Erythroblast (primary cell): ENCODE measurements at regions not wholly inside any gene's neighbourhood (a gene's known extent, or its start where the extent isn't known, plus 50 kb on each side); places are given as distances from the start of the nearest gene placed in this dataset.

Source experiments
- DNase-seq, 2 experiments: peaks; one replicate each; lab custom pipeline; 2025; lab: John Stamatoyannopoulos, UW
- GATA1 ChIP-seq: IDR thresholded peaks from 2 replicates; pipeline ENCODE4 v1.6.1; 2011; ENCODE audit warnings: low read depth, mild to moderate bottlenecking, control low read depth, low read length, moderate library complexity
- POLR2A ChIP-seq: IDR thresholded peaks from 2 replicates; pipeline ENCODE4 v1.6.1; 2011; ENCODE audit warnings: mild to moderate bottlenecking, low read length

DNA sequence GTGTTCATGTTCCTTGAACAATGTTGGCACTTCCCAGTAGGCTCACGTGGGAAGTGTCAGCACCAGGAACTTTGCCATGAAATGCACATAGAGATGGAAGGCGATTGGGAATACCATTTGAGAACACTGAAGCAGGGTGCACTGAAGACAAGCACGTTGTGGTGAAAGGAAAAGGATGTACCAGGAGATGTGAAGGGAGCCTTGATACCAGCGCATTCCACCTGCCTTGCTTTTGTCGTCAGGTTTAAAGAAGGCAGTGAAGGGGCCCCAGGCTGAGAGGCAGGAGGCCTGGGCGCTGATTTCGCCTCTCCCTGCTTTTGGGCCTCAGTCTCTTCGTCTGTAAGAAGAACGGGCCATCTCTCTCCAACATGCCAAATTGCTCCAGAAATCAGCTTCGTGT lies 194.5 kb upstream of the HES1 start:
- TF ChIP-seq POLR2A = no peak
- TF ChIP-seq GATA1 = no peak
- DNase-seq = no peak

DNA sequence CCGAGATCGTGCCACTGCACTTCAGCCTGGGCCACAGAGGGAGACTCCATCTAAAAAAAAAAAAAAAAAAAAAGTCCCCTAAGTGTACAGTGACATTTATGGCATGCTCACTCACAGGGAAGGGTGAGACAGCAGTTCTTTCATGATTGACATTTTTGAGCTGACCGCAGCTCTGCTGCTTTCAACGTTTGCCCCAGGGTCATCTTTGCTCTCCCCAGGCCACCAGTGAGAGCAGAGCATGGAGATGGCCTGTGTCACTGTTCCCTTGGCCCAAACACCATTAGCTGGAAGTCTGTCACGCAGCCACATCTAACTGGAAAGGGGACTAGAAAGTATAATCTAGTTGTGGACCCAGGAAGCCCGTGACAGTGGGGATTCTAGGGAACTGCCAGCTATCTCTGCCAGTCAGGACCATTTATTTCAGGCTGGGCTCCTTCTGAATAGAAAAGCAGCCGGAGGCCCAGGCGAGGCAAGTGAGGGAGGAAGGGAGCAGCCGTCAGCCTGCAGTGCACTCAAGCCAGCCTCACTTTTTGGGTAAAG lies 193.4 kb upstream of the HES1 start:
- no peak for TF ChIP-seq GATA1
- TF ChIP-seq POLR2A = no peak
- DNase-seq = no peak

DNA sequence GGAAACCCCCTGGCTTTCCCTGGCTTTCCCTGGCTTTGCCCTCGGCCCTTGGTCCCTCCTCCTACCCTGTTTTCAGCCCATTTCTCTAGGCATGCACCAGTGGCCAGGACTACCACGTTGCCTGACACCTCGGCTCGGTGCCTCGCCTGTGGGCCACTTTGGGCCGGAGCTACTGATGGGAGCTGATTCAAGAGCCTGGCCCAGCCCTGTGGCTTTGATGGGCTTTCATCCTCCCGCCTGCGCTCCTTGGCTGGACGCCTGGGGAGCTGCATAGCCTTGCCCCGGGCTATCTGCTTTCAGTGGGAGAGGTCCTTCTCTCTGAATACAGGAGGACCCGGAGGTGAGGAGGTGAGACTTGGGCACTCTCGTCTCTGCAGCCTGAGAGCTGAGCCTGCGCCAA lies 192.7 kb upstream of the HES1 start:
- DNase-seq = no peak
- TF ChIP-seq POLR2A (no peak), GATA1 (no peak)

DNA sequence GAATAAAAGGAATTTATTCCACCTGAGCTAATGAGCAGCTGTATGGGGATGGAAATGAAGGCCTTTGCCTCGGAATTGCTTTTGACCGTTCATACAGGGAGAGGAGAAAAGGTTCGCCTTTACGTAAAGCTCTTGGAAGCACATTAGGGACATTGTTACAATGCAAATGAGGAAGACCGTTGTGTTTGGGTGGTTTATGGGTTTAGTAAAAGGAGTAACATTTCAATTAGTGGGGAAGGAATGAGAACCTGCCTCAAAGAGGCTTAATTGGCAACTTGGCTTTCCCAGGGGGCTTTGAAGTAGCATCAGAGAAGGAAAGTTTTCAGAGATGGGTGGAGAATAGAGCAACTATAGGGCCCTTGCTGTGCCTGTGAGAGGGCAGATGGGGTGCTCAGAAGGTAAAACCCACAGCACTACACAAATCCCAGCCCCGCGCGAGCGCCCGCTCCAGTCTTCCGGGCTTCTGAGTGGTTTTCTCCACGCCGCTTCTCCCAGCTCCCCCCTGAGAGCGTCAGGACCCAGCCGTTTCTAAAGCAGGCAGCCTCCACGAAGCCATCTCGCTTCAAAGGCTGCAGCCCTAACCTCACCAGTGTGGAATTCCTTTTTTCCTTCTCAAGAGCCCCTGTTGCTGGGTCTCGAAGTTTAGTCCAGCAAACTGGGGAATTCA lies 192.0 kb upstream of the HES1 start:
- DNase-seq = no peak
- no peak for TF ChIP-seq GATA1

DNA sequence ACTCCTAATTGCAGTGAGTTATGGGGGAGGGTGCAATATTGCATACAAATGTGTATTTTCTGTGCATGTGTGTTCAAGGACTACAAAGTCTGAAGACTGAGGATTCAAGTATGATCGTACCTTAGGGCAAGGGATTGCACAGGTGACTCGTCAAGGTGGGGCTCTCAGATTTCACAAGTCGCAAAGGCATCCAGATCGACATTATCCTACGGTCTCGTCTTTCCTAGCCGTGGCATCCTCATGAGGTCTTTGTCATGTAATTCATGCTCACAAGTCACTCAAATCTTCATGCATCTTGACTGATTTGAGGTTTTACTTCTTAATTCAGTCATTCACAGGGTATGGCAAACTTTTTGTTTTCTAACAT lies 191.4 kb upstream of the HES1 start:
- no peak for TF ChIP-seq GATA1
- no peak for TF ChIP-seq POLR2A
- DNase-seq = no peak

DNA sequence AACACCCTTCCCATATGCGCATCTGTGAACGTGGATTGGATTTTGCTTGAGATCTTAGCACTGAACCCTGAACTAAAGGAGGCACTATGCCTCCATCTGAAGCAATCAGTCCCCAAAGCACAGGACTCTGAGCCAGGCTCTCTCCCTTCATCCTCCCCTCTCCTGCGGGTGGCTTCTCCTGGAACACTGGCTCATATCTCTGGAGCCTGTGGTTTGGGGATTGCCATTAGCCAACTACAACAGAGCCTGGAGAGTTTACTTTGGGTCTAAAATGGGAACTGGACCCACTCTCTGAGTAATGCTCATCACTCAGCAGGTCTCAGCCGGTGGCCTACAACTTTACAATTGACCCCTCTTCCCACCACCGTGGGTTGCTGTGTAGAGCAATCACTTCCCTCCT lies 190.8 kb upstream of the HES1 start:
- no peak for TF ChIP-seq POLR2A
- TF ChIP-seq GATA1 = no peak
- no peak for DNase-seq

DNA sequence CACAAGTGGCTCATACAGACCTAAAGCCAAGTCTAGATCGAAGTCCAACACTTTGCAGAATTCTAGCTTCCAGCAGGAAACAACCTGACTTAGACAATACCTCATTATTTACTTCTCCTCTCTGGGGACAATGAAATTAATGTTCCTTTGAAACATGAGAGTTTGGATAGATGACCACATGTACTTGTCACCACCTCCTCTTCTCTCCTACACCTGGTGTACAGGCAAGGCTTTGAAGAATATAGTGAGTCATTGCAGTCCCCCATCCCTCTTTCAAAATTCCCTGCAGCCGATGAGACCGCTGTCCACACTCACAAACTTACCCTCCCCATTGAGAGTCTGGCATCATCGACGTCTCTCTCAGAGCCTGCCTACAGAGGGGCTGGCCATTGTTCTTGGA lies 189.0 kb upstream of the HES1 start:
- no peak for TF ChIP-seq GATA1
- no peak for TF ChIP-seq POLR2A

DNA sequence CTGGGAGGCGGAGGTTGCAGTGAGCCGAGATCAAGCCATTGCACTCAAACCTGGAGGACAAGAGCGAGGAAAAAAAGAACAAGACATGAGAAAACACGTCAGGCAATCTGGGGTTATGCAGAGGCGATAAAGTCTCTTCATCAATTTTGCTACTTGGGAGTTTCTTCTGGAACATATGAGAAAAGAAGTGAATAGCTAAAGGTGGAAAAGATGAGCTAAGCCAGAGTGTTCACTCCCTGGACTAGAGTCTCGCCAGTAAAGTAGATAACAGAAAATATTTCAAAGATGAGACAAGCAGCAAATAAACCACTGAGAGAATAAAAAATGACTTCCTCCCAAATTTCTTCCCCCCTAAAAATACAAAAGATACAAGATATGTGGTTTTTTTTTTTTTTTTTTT lies 188.4 kb upstream of the HES1 start:
- no peak for TF ChIP-seq GATA1
- TF ChIP-seq POLR2A = no peak

More for the DNA sequence above, 189.0 kb upstream of the HES1 start:
- DNase-seq = no peak

DNA sequence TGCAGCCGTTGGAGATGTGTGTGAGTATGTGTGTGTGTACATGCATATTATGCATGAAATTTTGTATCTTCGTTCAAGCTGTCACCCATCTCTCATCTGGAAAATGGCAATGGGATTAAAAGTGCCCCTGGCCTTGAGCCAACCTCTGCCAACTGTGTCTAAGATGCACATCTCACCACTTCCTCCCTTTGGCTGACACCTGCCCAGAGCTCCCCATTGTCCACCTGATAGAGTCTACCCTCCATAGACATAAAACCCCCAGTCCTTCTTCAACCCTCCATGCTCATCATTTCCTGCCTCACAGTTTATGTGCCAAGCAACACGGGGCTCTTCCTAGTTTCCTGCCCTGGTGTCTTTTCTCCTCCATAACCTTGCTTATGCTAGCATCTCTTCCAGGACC lies 187.5 kb upstream of the HES1 start:
- DNase-seq = no peak
- no peak for TF ChIP-seq POLR2A
- TF ChIP-seq GATA1 = no peak

More for the DNA sequence above, 188.4 kb upstream of the HES1 start:
- no peak for DNase-seq

DNA sequence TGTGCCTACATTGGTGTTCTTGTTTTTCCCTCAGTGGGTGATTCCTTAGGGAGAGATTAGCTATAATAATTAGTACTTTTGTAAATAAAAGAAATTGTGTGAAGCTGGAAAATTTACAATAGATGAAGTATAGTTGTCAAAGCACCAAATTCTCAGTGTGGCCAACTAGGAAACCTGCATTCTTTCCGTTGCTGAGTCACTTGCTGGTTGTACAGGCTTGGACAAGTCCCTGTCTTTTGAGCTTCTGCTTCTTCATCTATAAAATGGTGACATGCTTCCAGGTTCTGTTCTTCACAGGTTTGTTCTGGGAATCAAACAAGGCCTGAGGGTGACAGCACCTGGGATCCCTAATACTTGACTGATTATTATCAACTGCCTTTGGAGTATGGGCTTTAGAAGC lies 184.1 kb upstream of the HES1 start:
- DNase-seq = no peak
- no peak for TF ChIP-seq GATA1
- TF ChIP-seq POLR2A = no peak

DNA sequence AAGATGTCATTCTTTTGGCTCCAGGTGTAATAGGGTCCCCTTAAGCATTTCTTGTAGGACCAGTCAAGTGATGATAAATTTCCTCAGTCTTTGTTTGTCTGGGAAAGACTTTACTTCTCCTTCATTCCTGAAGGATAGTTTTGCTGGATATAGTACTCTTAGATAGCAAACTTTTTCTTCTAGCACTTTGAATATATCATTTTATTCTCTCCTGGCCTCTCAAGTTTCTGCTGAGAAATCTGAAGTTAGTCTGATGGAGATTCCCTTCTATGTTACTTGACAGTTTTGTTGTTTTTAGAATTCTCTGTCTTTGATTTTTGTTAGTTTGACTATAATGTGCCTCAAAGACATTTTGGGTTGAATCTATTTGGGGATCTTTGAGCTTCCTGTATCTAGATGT lies 181.2 kb upstream of the HES1 start:
- TF ChIP-seq GATA1 = no peak
- TF ChIP-seq POLR2A = no peak
- no peak for DNase-seq

DNA sequence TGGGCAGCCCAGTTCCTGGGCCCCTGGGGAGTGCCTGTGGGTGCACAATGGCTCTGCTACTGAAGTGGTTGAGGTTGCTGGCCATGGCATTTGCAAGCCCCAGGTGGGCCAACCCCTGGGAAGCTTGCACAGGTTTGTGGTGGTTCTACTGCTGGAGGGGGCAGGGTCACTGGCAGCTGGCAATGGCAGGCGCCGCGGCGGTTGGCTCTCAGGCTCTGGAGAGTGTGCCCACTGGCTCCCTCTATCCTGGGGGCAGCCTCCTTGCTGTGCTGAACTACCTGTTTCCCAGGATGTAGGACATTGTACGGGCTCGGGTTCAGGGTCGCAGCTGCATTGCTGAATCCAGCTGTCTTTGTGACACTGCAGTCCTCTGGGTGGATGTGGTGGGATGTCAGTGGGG lies 180.2 kb upstream of the HES1 start:
- DNase-seq = no peak
- TF ChIP-seq POLR2A (no peak), GATA1 (no peak)

DNA sequence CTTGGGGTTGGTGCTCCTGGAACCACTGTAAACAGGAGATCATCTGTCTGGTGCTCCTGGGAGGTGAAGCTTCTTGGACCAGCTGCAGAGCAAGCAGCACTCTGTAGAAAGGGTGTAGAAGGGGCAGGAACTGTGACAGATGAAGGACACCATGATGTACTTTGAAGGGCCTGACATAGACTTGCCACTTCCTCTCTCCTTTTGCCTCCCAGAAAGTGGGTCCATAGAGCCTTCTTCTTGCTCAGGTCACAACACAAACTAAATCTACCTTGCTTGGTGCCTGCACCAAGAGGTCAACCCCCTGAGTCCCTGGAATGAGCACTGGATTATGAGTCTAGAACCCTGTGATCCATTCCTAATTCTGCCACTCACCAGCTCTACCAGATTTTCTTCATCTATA lies 176.1 kb upstream of the HES1 start:
- no peak for DNase-seq
- TF ChIP-seq POLR2A (no peak), GATA1 (no peak)

DNA sequence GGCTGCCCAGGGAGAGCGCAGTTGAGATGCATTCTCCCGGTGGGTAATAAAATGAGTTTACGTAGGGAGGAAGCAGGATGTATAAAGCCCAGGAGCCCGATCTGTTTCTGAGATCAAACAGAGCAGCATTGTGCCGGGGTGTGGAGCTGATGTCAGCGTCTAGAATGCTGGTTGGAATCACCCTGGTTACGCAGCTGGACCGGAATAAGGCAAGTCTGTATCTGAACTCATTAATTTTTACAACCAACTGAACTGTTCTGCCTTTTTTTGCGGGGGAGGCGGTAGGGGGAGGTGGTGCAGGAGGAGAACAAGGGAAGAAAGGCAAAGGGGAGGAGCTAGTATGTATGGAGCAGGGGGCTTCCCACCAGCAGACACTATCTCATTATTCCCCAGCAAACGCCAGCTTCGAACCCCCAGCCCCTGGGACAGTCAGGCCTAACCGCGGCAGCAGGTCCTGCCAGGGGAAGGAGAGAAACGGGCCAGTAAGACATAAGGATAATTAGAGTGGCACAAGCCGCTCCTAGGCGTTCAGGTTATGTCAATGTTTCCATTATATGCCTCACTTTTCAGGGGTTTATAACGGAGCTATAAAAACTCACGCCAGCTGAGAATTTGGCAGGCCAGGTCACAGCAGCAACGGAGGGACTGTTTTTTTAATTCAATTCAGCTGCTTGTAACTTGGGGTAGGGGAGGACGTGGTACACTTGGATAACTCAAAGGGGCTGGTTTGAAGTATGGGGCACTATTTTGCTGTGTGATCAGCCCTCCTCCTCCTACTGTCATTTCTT lies 175.3 kb upstream of the HES1 start:
- no peak for DNase-seq
- TF ChIP-seq GATA1 (no peak), POLR2A (no peak)
